Neutrophil (primary cell): ENCODE measurements at regions not wholly inside any gene's neighbourhood (a gene's known extent, or its start where the extent isn't known, plus 50 kb on each side); places are given as distances from the start of the nearest gene placed in this dataset.

ENCODE experiments used
- H3K27ac ChIP-seq: fragments of 200-600 bp; sonication (generic); 2 replicates; pipeline ENCODE4 v1.5.1; 2016; ENCODE audit warnings: mild to moderate bottlenecking, moderate library complexity
- H3K27me3 ChIP-seq: fragments of 200-600 bp; sonication (generic); 2 replicates; pipeline ENCODE4 v1.6.0; 2016; ENCODE audit warnings: mild to moderate bottlenecking
- H3K36me3 ChIP-seq: fragments of 200-600 bp; sonication (generic); 2 replicates; pipeline ENCODE4 v1.5.1; 2017
- H3K4me1 ChIP-seq, 2 experiments: fragments of 200-600 bp in 1 of 2; sonication (generic) in 1 of 2; 1 replicate in 1 of 2; 2 replicates in 1 of 2; pipeline versions ENCODE4 v1.5.1 to v1.6.1; 2013 to 2016; ENCODE audit warnings: low read depth in 1 of 2, low read length in 1 of 2, mild to moderate bottlenecking in 1 of 2, moderate library complexity in 1 of 2; ENCODE audit not compliant: control insufficient read depth in 1 of 2, insufficient read depth in 1 of 2
- H3K4me3 ChIP-seq, 2 experiments: fragments of 200-600 bp in 1 of 2; sonication (generic) in 1 of 2; 1 replicate in 1 of 2; 2 replicates in 1 of 2; pipeline ENCODE4 v1.5.1; 2013 to 2016; ENCODE audit warnings: low read depth in 1 of 2, low read length in 1 of 2, mild to moderate bottlenecking in 1 of 2, moderate library complexity in 1 of 2
- H3K9me3 ChIP-seq: fragments of 200-600 bp; sonication (generic); 2 replicates; pipeline ENCODE4 v1.5.1; 2016
- CTCF ChIP-seq: fragments of 200-600 bp; sonication (generic); IDR thresholded peaks from 2 replicates; pipeline ENCODE4 v1.5.1; 2016; ENCODE audit warnings: antibody characterized with exemption

GRCh38 chr7:33784000-33784399, 121.3 kb upstream of the BMPER start:
- Histone ChIP-seq H3K4me1 (no peaks in the 10 kb centered on the region), H3K9me3 (no peaks in the 10 kb centered on the region), H3K4me3 (no peak overlapping the region), H3K27me3 (no peaks in the 10 kb centered on the region), H3K36me3 (no peaks in the 10 kb centered on the region), H3K27ac (no peak overlapping the region)
- TF ChIP-seq CTCF: no peak

- H3K9me3 ChIP-seq: no peaks in the 10 kb centered on the region
- H3K4me1 ChIP-seq: no peaks in the 10 kb centered on the region
- no peak overlapping the region for H3K4me3 ChIP-seq
- no peak overlapping the region for H3K27ac ChIP-seq
- no peaks in the 10 kb centered on the region for H3K27me3 ChIP-seq
- no peaks in the 10 kb centered on the region for H3K36me3 ChIP-seq
- TF ChIP-seq CTCF: no peak
Observed at GRCh38 chr7:33788531-33788930, 116.8 kb upstream of the BMPER start.

- H3K9me3 ChIP-seq: no peaks in the 10 kb centered on the region
- no peak overlapping the region for H3K27ac ChIP-seq
- no peaks in the 10 kb centered on the region for H3K4me1 ChIP-seq
- no peaks in the 10 kb centered on the region for H3K27me3 ChIP-seq
- no peak overlapping the region for H3K4me3 ChIP-seq
- no peak for TF ChIP-seq CTCF
- no peaks in the 10 kb centered on the region for H3K36me3 ChIP-seq
Observed at GRCh38 chr7:33789871-33790630, 115.3 kb upstream of the BMPER start.

- Histone ChIP-seq H3K4me1 (no peaks in the 10 kb centered on the region), H3K27ac (no peak overlapping the region), H3K27me3 (no peaks in the 10 kb centered on the region), H3K4me3 (no peak overlapping the region), H3K36me3 (no peaks in the 10 kb centered on the region), H3K9me3 (no peaks in the 10 kb centered on the region)
- no peak for TF ChIP-seq CTCF
Observed at GRCh38 chr7:33790746-33791145, 114.6 kb upstream of the BMPER start.

- no peak for TF ChIP-seq CTCF
- H3K9me3 ChIP-seq: no peaks in the 10 kb centered on the region
Observed at GRCh38 chr7:33792041-33792440, 113.3 kb upstream of the BMPER start.

More at GRCh38 chr7:33792041-33792440, 113.3 kb upstream of the BMPER start:
- Histone ChIP-seq H3K4me3 (no peak overlapping the region), H3K4me1 (no peaks in the 10 kb centered on the region), H3K27me3 (no peaks in the 10 kb centered on the region), H3K27ac (no peak overlapping the region), H3K36me3 (no peaks in the 10 kb centered on the region)
